HepG2 (cell line): ENCODE measurements at regions not wholly inside any gene's neighbourhood (a gene's known extent, or its start where the extent isn't known, plus 50 kb on each side); places are given as distances from the start of the nearest gene placed in this dataset.
A peak's percentile ranks its signal among the peaks of the same experiment; 100 is the strongest.

ENCODE experiments used
- ATAC-seq: fragments of 200-7000 bp; cut with Tn5 transposase; 3 replicates; pipeline ENCODE4 v1.9.1; 2020; ENCODE audit warnings: mild to moderate bottlenecking, moderate library complexity
- BruUV-seq: library from RNA; stranded (reverse); fragments of 400-500 nt; replicated peaks from 2 replicates; lab custom pipeline; 2021; lab: Mats Ljungman, UMichigan
- CTCF ChIA-PET: fragments of 300-600 bp; formaldehyde crosslinking; extraction: SDS; loops from one replicate; lab custom pipeline; 2021; ENCODE audit warnings: low total read pairs, inconsistent platforms, low intra/inter-chr PET ratio; lab: Yijun Ruan, JAX
- POLR2A ChIA-PET: fragments of 350-600 bp; sonication (Branson Sonifier 250); formaldehyde crosslinking; loops from one replicate; lab custom pipeline; 2020; ENCODE audit warnings: antibody characterized with exemption, inconsistent platforms; lab: Yijun Ruan, JAX
- DNase-seq: peaks from one replicate; pipeline ENCODE4 v3.0.0-alpha.2; 2015; ENCODE audit warnings: low spot score
- FAIRE-seq: peaks from 3 replicates; lab custom pipeline; 2011; peaks lifted over from hg19 to GRCh38; lab: Jason Lieb, UNC
- H2AFZ ChIP-seq: one replicate; pipeline ENCODE4 v1.6.1; 2011; ENCODE audit warnings: low read length, inconsistent platforms
- H3K27ac ChIP-seq: fragments of 300-600 bp; 3 replicates; pipeline ENCODE4 v1.8.0; 2011; ENCODE audit warnings: mixed run types, mild to moderate bottlenecking, mixed read lengths, low read length, inconsistent platforms; ENCODE audit not compliant: insufficient read depth; ENCODE audit errors: extremely low read length
- H3K27me3 ChIP-seq, 2 experiments: fragments of 200-600 bp in 1 of 2; 2 replicates in 1 of 2; 3 replicates in 1 of 2; pipeline versions ENCODE4 v1.6.0 to v1.8.0; 2011; ENCODE audit warnings: low read length in 2 of 2, mild to moderate bottlenecking in 2 of 2, moderate library complexity in 2 of 2, inconsistent platforms in 1 of 2; ENCODE audit not compliant: insufficient read depth in 2 of 2, control insufficient read depth in 1 of 2
- H3K36me3 ChIP-seq, 2 experiments: fragments of 200-600 bp in 1 of 2; replicated peaks in 1 of 2; 2 replicates in 1 of 2; 3 replicates in 1 of 2; pipeline versions ENCODE4 v1.5.1 to v1.8.0; 2011; ENCODE audit warnings: low read length in 2 of 2, inconsistent platforms in 1 of 2; ENCODE audit not compliant: insufficient read depth in 2 of 2, control insufficient read depth in 1 of 2
- H3K4me1 ChIP-seq: 2 replicates; pipeline ENCODE4 v1.5.1; 2012; ENCODE audit warnings: low read length, inconsistent platforms; ENCODE audit not compliant: insufficient read depth
- H3K4me2 ChIP-seq: 2 replicates; pipeline ENCODE4 v1.6.0; 2011; ENCODE audit warnings: low read depth, low read length, inconsistent platforms
- H3K4me3 ChIP-seq, 3 experiments: fragments of 200-600 bp in 1 of 3; sonication (generic), shearing (Covaris generic) in 1 of 3; replicated peaks in 1 of 3; 2 replicates each; pipeline ENCODE4 v1.5.1; 2011 to 2016; ENCODE audit warnings: low read length in 3 of 3, inconsistent platforms in 2 of 3, low read depth in 2 of 3, mild to moderate bottlenecking in 2 of 3, control low read depth in 1 of 3, mixed read lengths in 1 of 3; ENCODE audit not compliant: insufficient read depth in 1 of 3
- H3K79me2 ChIP-seq: one replicate; pipeline ENCODE4 v1.6.1; 2011; ENCODE audit warnings: low read length, inconsistent platforms; ENCODE audit not compliant: insufficient read depth
- H3K9ac ChIP-seq: 2 replicates; pipeline ENCODE4 v1.6.0; 2011; ENCODE audit warnings: mild to moderate bottlenecking, low read depth, low read length, inconsistent platforms; ENCODE audit not compliant: insufficient read depth
- H3K9me3 ChIP-seq: 2 replicates; pipeline ENCODE4 v1.5.1; 2012; ENCODE audit warnings: mild to moderate bottlenecking, low read length
- H4K20me1 ChIP-seq: 2 replicates; pipeline ENCODE4 v1.6.0; 2011; ENCODE audit warnings: inconsistent platforms, mild to moderate bottlenecking, low read length, moderate library complexity; ENCODE audit not compliant: insufficient read depth
- TBX2 ChIP-seq: sonication (generic); formaldehyde crosslinking; IDR thresholded peaks from 2 replicates; pipeline ENCODE4 v1.5.0; 2020; ENCODE audit warnings: missing genetic modification reagents, mild to moderate bottlenecking, borderline replicate concordance
- TSC22D2 ChIP-seq: sonication (generic); formaldehyde crosslinking; IDR thresholded peaks from 2 replicates; pipeline ENCODE4 v1.5.1; 2020; ENCODE audit warnings: missing genetic modification reagents, mild to moderate bottlenecking, borderline replicate concordance
- ZBTB7B ChIP-seq: sonication (generic); formaldehyde crosslinking; IDR thresholded peaks from 2 replicates; pipeline ENCODE4 v1.4.0; 2020; ENCODE audit warnings: missing genetic modification reagents
- ZNF562 ChIP-seq: sonication (generic); formaldehyde crosslinking; IDR thresholded peaks from 2 replicates; pipeline ENCODE4 v1.8.0; 2022; ENCODE audit warnings: missing genetic modification reagents, borderline replicate concordance
- ZNF780A ChIP-seq: sonication (generic); formaldehyde crosslinking; IDR thresholded peaks from 2 replicates; pipeline ENCODE4 v1.8.0; 2022; ENCODE audit warnings: mild to moderate bottlenecking, missing genetic modification reagents, moderate library complexity
- ZNF790 ChIP-seq: sonication (generic); formaldehyde crosslinking; IDR thresholded peaks from 2 replicates; pipeline ENCODE4 v1.8.0; 2022; ENCODE audit warnings: missing genetic modification reagents, mild to moderate bottlenecking, borderline replicate concordance
- ZSCAN12 ChIP-seq: sonication (generic); formaldehyde crosslinking; IDR thresholded peaks from 2 replicates; pipeline ENCODE4 v1.9.0; 2021; ENCODE audit warnings: mild to moderate bottlenecking, missing genetic modification reagents
- WGBS: methylation state at CpG from one replicate; pipeline ENCODE4 v1.1.6; 2017; ENCODE audit warnings: low lambda C conversion rate; 5-methylcytosine and 5-hydroxymethylcytosine counted together
- in situ Hi-C: cut with HindIII; loops from 2 replicates; pipeline ENCODE4 v1.10.0; 2017; ENCODE audit warnings: low pct_unique_long_range_greater_than_20kb; ENCODE audit not compliant: extremely low pct_ligation_motif_present
- intact Hi-C: fragments of 100-400 bp; cut with micrococcal nuclease; formaldehyde crosslinking; loops from one replicate; pipeline ENCODE4 v1.10.0; 2022; ENCODE audit not compliant: unreplicated experiment
- TF ChIP-seq, protein P1 (sequence below): sonication (generic); formaldehyde crosslinking; IDR thresholded peaks from 2 replicates; pipeline ENCODE4 v1.5.0; 2020; ENCODE audit warnings: mild to moderate bottlenecking, missing genetic modification reagents

DNA sequence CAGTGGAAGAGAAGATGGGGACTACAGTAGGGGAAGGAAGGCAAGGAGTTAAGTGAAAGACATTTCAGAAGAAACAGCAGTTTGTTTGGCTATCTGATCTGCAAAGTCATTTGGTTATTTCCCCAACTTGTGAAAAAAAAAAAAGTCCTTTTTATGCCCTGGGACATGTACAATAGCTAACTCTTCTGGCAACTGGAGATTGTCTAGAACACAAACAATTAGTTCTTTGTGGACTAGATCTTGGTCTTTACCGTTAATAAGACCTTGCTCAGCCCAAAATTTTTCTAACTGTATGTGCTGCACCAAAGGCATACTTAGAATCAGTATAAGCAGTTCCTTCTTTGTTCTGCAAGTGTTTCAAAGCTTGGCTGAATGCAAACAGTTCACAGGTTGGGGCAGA, 103.5 kb upstream of the NECTIN3 start (continued):
- TF ChIP-seq ZNF780A (CRISPR knock-in tag): no peak
- TF ChIP-seq ZBTB7B: no peak
- TF ChIP-seq TBX2: no peak
- TF ChIP-seq, protein P1, sequence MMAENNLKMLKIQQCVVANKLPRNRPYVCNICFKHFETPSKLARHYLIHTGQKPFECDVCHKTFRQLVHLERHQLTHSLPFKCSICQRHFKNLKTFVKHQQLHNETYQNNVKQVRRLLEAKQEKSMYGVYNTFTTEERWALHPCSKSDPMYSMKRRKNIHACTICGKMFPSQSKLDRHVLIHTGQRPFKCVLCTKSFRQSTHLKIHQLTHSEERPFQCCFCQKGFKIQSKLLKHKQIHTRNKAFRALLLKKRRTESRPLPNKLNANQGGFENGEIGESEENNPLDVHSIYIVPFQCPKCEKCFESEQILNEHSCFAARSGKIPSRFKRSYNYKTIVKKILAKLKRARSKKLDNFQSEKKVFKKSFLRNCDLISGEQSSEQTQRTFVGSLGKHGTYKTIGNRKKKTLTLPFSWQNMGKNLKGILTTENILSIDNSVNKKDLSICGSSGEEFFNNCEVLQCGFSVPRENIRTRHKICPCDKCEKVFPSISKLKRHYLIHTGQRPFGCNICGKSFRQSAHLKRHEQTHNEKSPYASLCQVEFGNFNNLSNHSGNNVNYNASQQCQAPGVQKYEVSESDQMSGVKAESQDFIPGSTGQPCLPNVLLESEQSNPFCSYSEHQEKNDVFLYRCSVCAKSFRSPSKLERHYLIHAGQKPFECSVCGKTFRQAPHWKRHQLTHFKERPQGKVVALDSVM (CRISPR knock-in tag): no peak
- TF ChIP-seq TSC22D2 (CRISPR knock-in tag): no peak
- TF ChIP-seq ZNF790 (CRISPR knock-in tag): no peak

DNA sequence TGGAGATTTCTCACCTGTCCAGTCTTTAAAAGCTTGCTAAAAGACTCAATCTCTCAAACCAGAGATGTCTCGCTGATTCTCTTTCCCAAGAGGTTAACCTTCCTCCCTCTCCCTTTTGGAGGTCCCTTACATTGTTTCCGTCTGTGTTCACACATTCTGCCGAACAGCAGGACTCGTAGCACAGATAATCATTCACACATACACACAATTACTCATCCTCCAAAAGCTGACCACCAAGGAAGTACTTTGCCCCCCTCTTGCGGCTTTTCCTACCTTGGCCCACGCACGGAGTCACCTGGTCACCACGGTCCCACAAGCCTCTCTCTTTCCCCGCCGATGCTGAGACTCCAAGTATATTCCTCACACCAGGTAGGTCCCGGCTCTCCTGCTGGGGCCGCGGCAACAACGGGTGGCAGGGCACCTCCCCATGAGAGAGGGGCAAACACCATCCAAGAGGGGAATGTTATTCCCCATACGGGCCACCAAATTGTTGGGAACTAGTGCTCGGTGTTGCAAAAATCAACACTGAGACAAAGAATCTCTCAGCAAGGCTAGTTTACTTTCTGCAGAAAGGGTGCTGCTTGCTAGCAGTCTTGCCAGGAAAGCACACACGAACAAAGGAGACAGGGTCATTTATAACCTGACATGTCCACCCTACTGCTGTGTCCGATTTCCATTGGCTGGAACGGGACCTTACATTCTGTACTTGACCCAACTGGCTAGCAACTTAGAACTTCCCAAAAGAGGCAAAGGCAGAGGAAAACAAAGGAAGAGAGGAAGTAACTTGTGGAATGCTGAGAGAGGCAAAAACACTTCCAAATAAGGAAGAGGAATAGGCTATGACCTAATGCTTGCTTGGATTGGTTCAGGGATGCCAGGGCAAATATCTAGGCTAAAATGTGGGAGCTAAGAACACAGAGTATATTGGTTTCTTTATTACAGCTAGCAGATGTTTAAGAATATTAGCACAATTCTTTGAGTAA, 102.1 kb upstream of the NECTIN3 start:
- BruUV-seq: no TSS peak
- in situ Hi-C loops (no loop called here), intact Hi-C loops (no loop called here)
- Histone ChIP-seq H3K4me2 (no peak overlapping the region), H2AFZ (no peak overlapping the region), H3K36me3 (no peaks in the 10 kb centered on the region), H3K4me3 (no peak overlapping the region), H3K27me3 (no peaks in the 10 kb centered on the region), H3K4me1 (no peaks in the 10 kb centered on the region), H4K20me1 (no peaks in the 10 kb centered on the region), H3K27ac (no peak overlapping the region), H3K79me2 (no peaks in the 10 kb centered on the region), H3K9ac (no peak overlapping the region), H3K9me3 (peaks cover 15% of the 10 kb centered on the region; the same call in 1 of the 2 replicates)
- ChIA-PET CTCF (no interaction called here), POLR2A (no interaction called here)
- no peak for TF ChIP-seq ZSCAN12 (CRISPR knock-in tag)
- TF ChIP-seq ZNF562 (CRISPR knock-in tag): peak; percentile 39; the same call in 1 of the 2 replicates
- ATAC-seq: no peak
- WGBS: 75% methylated on average over 19 of the region's 19 CpGs
- FAIRE-seq: no peak
- no peak for DNase-seq
